H9 (cell line): ENCODE measurements at regions not wholly inside any gene's neighbourhood (a gene's known extent, or its start where the extent isn't known, plus 50 kb on each side); places are given as distances from the start of the nearest gene placed in this dataset.

Source experiments
- DNase-seq: peaks from one replicate; pipeline ENCODE4 v3.0.0-alpha.2; 2017
- H2AFZ ChIP-seq: one replicate; pipeline ENCODE4 v1.6.1; 2013; ENCODE audit warnings: mild to moderate bottlenecking, low read length, control low read depth, moderate library complexity
- H2AK5ac ChIP-seq: 2 replicates; pipeline ENCODE4 v1.6.1; 2013; ENCODE audit warnings: low read length, control low read depth, mixed read lengths; ENCODE audit not compliant: insufficient read length
- H2BK120ac ChIP-seq: one replicate; pipeline ENCODE4 v1.6.1; 2013; ENCODE audit warnings: low read depth, mild to moderate bottlenecking, low read length, control low read depth, inconsistent platforms; ENCODE audit not compliant: poor library complexity, severe bottlenecking
- H2BK12ac ChIP-seq: 2 replicates; pipeline ENCODE4 v1.6.1; 2013; ENCODE audit warnings: low read length, control low read depth, mixed read lengths, low read depth; ENCODE audit not compliant: insufficient read length
- H2BK15ac ChIP-seq: 2 replicates; pipeline ENCODE4 v1.6.1; 2013; ENCODE audit warnings: low read depth, low read length, control low read depth
- H2BK20ac ChIP-seq: one replicate; pipeline ENCODE4 v1.6.1; 2013; ENCODE audit warnings: low read depth, mild to moderate bottlenecking, low read length, control low read depth, inconsistent platforms; ENCODE audit not compliant: poor library complexity, severe bottlenecking
- H2BK5ac ChIP-seq: 2 replicates; pipeline ENCODE4 v1.6.1; 2013; ENCODE audit warnings: low read length, control low read depth, mixed read lengths; ENCODE audit not compliant: insufficient read length
- H3K14ac ChIP-seq: 2 replicates; pipeline ENCODE4 v1.6.1; 2013; ENCODE audit warnings: low read length, control low read depth; ENCODE audit not compliant: insufficient read depth
- H3K18ac ChIP-seq: 2 replicates; pipeline ENCODE4 v1.6.1; 2013; ENCODE audit warnings: low read depth, mild to moderate bottlenecking, mixed read lengths, low read length, control low read depth; ENCODE audit not compliant: insufficient read length
- H3K23ac ChIP-seq: 2 replicates; pipeline ENCODE4 v1.6.1; 2013; ENCODE audit warnings: low read length, control low read depth, mixed read lengths, low read depth; ENCODE audit not compliant: insufficient read length
- H3K23me2 ChIP-seq: 2 replicates; pipeline ENCODE4 v1.6.1; 2013; ENCODE audit warnings: low read depth, mild to moderate bottlenecking, mixed read lengths, low read length, control low read depth; ENCODE audit not compliant: insufficient read length, poor library complexity, severe bottlenecking
- H3K27ac ChIP-seq: 2 replicates; pipeline ENCODE4 v1.5.1; 2013; ENCODE audit warnings: low read length, control low read depth, mixed read lengths, low read depth; ENCODE audit not compliant: insufficient read length
- H3K27me3 ChIP-seq: 2 replicates; pipeline ENCODE4 v1.6.1; 2013; ENCODE audit warnings: low read length, control low read depth, inconsistent platforms; ENCODE audit not compliant: insufficient read depth
- H3K4ac ChIP-seq: 2 replicates; pipeline ENCODE4 v1.6.1; 2013; ENCODE audit warnings: low read depth, mild to moderate bottlenecking, control low read depth, inconsistent platforms, low read length, moderate library complexity
- H3K4me1 ChIP-seq: 2 replicates; pipeline ENCODE4 v1.6.1; 2013; ENCODE audit warnings: low read length, control low read depth, inconsistent platforms; ENCODE audit not compliant: insufficient read depth
- H3K4me2 ChIP-seq: 2 replicates; pipeline ENCODE4 v1.6.1; 2013; ENCODE audit warnings: low read length, control low read depth, mixed read lengths; ENCODE audit not compliant: insufficient read length, insufficient read depth
- H3K56ac ChIP-seq: 2 replicates; pipeline ENCODE4 v1.6.1; 2013; ENCODE audit warnings: low read depth, mild to moderate bottlenecking, mixed read lengths, low read length, control low read depth; ENCODE audit not compliant: insufficient read length
- H3K79me1 ChIP-seq: 2 replicates; pipeline ENCODE4 v1.6.1; 2013; ENCODE audit warnings: low read depth, mild to moderate bottlenecking, moderate library complexity, low read length, control low read depth, inconsistent platforms; ENCODE audit not compliant: insufficient read depth, poor library complexity, severe bottlenecking
- H3K79me2 ChIP-seq: 2 replicates; pipeline ENCODE4 v1.6.1; 2013; ENCODE audit warnings: low read length, control low read depth, inconsistent platforms; ENCODE audit not compliant: insufficient read depth
- H3K9ac ChIP-seq: 2 replicates; pipeline ENCODE4 v1.6.1; 2013; ENCODE audit warnings: low read length, control low read depth, mixed read lengths; ENCODE audit not compliant: insufficient read length; ENCODE audit errors: extremely low read depth
- H3K9me3 ChIP-seq: one replicate; pipeline ENCODE4 v1.6.1; 2013; ENCODE audit warnings: low read depth, low read length, inconsistent platforms; ENCODE audit not compliant: control insufficient read depth
- H3T11ph ChIP-seq: one replicate; pipeline ENCODE4 v1.6.1; 2013; ENCODE audit warnings: mild to moderate bottlenecking, low read length, control low read depth, inconsistent platforms
- H4K20me1 ChIP-seq: one replicate; pipeline ENCODE4 v1.6.1; 2013; ENCODE audit not compliant: control insufficient read depth, insufficient read length, insufficient read depth
- H4K5ac ChIP-seq: 2 replicates; pipeline ENCODE4 v1.6.1; 2013; ENCODE audit warnings: low read depth, mild to moderate bottlenecking, mixed read lengths, low read length, control low read depth; ENCODE audit not compliant: insufficient read length
- H4K8ac ChIP-seq: replicated peaks from 2 replicates; pipeline ENCODE4 v1.6.1; 2013; ENCODE audit warnings: low read length, control low read depth, mixed read lengths, low read depth; ENCODE audit not compliant: insufficient read length
- H4K91ac ChIP-seq: 2 replicates; pipeline ENCODE4 v1.6.1; 2013; ENCODE audit warnings: low read depth, mild to moderate bottlenecking, moderate library complexity, mixed read lengths, low read length, control low read depth; ENCODE audit not compliant: insufficient read length
- H3K27ac Mint-ChIP-seq, 3 experiments: 2 replicates in 2 of 3; 3 replicates in 1 of 3; pipeline ENCODE4 v1.8.0; 2020 to 2021; ENCODE audit warnings: mixed read lengths in 3 of 3, mild to moderate bottlenecking in 1 of 3, moderate library complexity in 1 of 3
- H3K27me3 Mint-ChIP-seq: 2 replicates; pipeline ENCODE4 v1.8.0; 2021; ENCODE audit warnings: low read depth, mild to moderate bottlenecking, moderate library complexity, mixed read lengths
- H3K36me3 Mint-ChIP-seq, 3 experiments: 2 replicates in 2 of 3; 3 replicates in 1 of 3; pipeline ENCODE4 v1.8.0; 2020 to 2021; ENCODE audit warnings: low read depth in 3 of 3, mixed read lengths in 3 of 3; ENCODE audit not compliant: insufficient read depth in 1 of 3
- H3K4me1 Mint-ChIP-seq, 2 experiments: 2 replicates each; pipeline ENCODE4 v1.8.0; 2020; ENCODE audit warnings: mixed read lengths in 2 of 2
- H3K4me3 Mint-ChIP-seq, 2 experiments: 2 replicates in 1 of 2; 3 replicates in 1 of 2; pipeline ENCODE4 v1.8.0; 2020 to 2021; ENCODE audit warnings: mild to moderate bottlenecking in 2 of 2, mixed read lengths in 2 of 2, moderate library complexity in 1 of 2
- H3K9me3 Mint-ChIP-seq, 2 experiments: 2 replicates in 1 of 2; 3 replicates in 1 of 2; pipeline ENCODE4 v1.8.0; 2020; ENCODE audit warnings: mild to moderate bottlenecking in 2 of 2, mixed read lengths in 2 of 2, moderate library complexity in 1 of 2
- CTCF ChIP-seq: fragments of 200-600 bp; sonication (generic); conservative IDR thresholded peaks from 3 replicates; pipeline ENCODE4 v1.8.0; 2021; ENCODE audit warnings: antibody characterized with exemption, mild to moderate bottlenecking
- WGBS: extraction: QIAGEN DNeasy Blood & Tissue Kit; methylation state at CpG from one replicate; pipeline ENCODE4 v1.1.7; 2013; ENCODE audit warnings: missing lambda C conversion rate, low lambda C conversion rate, mixed read lengths; ENCODE audit not compliant: insufficient read length; ENCODE audit errors: extremely low coverage; 5-methylcytosine and 5-hydroxymethylcytosine counted together

- H4K5ac ChIP-seq, result no peak overlapping the region
- no peak overlapping the region for H4K91ac ChIP-seq
- WGBS, result no CpG with 5 or more reads among the region's 13 CpGs
- H2BK15ac ChIP-seq, result no peak overlapping the region
- no peak overlapping the region for H3K4ac ChIP-seq
- H3K4me1 ChIP-seq, result no peaks in the 10 kb centered on the region
- H3K4me2 ChIP-seq, result no peak overlapping the region
- no peak overlapping the region for H2BK5ac ChIP-seq
- H2BK20ac ChIP-seq, result no peak overlapping the region
- peaks cover 25% of the 10 kb centered on the region for H3K27me3 Mint-ChIP-seq
- no peaks in the 10 kb centered on the region for H3K4me1 Mint-ChIP-seq
- H3K23ac ChIP-seq, result no peak overlapping the region
- TF ChIP-seq CTCF, result no peak
- no peaks in the 10 kb centered on the region for H3K23me2 ChIP-seq
- no peak overlapping the region for H2BK12ac ChIP-seq
- H2AK5ac ChIP-seq, result no peak overlapping the region
- H3K79me2 ChIP-seq, result no peaks in the 10 kb centered on the region
- no peak overlapping the region for H3K56ac ChIP-seq
- H4K20me1 ChIP-seq, result no peaks in the 10 kb centered on the region
- H3K9ac ChIP-seq, result no peak overlapping the region
- H2BK120ac ChIP-seq, result no peak overlapping the region
- DNase-seq, result no peak
- H2AFZ ChIP-seq, result no peak overlapping the region
- H4K8ac ChIP-seq, result no peak overlapping the region
- H3K79me1 ChIP-seq, result no peaks in the 10 kb centered on the region
- H3K18ac ChIP-seq, result no peak overlapping the region
- H3K27me3 ChIP-seq, result no peaks in the 10 kb centered on the region; the same call in 1 of the 2 replicates
- 0 out of 7 replicates have a peak overlapping the region, but pooled peaks of 1 of the 3 experiments have one; percentile 72 for H3K27ac Mint-ChIP-seq
- no peak overlapping the region for H3T11ph ChIP-seq
- no peaks in the 10 kb centered on the region for H3K9me3 ChIP-seq
- no peak overlapping the region for H3K27ac ChIP-seq
- H3K36me3 Mint-ChIP-seq, result no peaks in the 10 kb centered on the region
- no peak overlapping the region for H3K14ac ChIP-seq
- H3K4me3 Mint-ChIP-seq, result no peak overlapping the region; a peak in 1 of 5 replicates
- no peaks in the 10 kb centered on the region; a peak in 1 of 5 replicates for H3K9me3 Mint-ChIP-seq
Measured at GRCh38 chr2:239553376-239554000, 152.7 kb upstream of the HDAC4 start.
